B cell (primary cell): ENCODE measurements at regions not wholly inside any gene's neighbourhood (a gene's known extent, or its start where the extent isn't known, plus 50 kb on each side); places are given as distances from the start of the nearest gene placed in this dataset.
"Not testable (repeated sequence)": the region's sequence is repeated elsewhere in the genome, so short reads cannot be mapped to it uniquely, and the experiment has no call there.

Source experiments
- ATAC-seq: fragments of 200-7000 bp; cut with Tn5 transposase; one replicate; pipeline ENCODE4 v1.10.0; 2021; ENCODE audit warnings: low read depth, mild to moderate bottlenecking, moderate number of reproducible peaks, moderate library complexity
- CTCF ChIA-PET: fragments of 350-600 bp; sonication (Branson Sonifier 250); formaldehyde crosslinking; loops from one replicate; lab custom pipeline; 2021; ENCODE audit warnings: antibody characterized with exemption, inconsistent platforms; lab: Charles Lee
- POLR2A ChIA-PET: fragments of 350-600 bp; sonication (Branson Sonifier 250); formaldehyde crosslinking; loops from one replicate; lab custom pipeline; 2021; ENCODE audit warnings: antibody characterized with exemption; lab: Charles Lee
- DNase-seq: peaks from one replicate; pipeline ENCODE4 v3.0.0; 2013
- H2AFZ ChIP-seq: 2 replicates; pipeline ENCODE4 v1.6.1; 2012; ENCODE audit warnings: mild to moderate bottlenecking, low read depth, low read length; ENCODE audit not compliant: insufficient read depth, poor library complexity, severe bottlenecking
- H3K27ac ChIP-seq, 2 donors: 1 replicate in 1 of 2; 2 replicates in 1 of 2; pipeline ENCODE4 v1.5.1; 2012 to 2013; ENCODE audit warnings: low read length in 2 of 2, mild to moderate bottlenecking in 2 of 2, moderate library complexity in 1 of 2
- H3K27me3 ChIP-seq, 4 experiments: fragments of 200-600 bp in 1 of 4; sonication (generic) in 1 of 4; replicated peaks in 1 of 4; 1 replicate in 2 of 4; 2 replicates in 2 of 4; pipeline versions ENCODE4 v1.6.1 to v1.7.0; 2013 to 2016; ENCODE audit warnings: low read length in 3 of 4, mild to moderate bottlenecking in 2 of 4, mixed read lengths in 1 of 4, moderate library complexity in 1 of 4; ENCODE audit not compliant: insufficient read depth in 4 of 4, control insufficient read depth in 3 of 4; ENCODE audit errors: control extremely low read depth in 1 of 4
- H3K36me3 ChIP-seq, 2 experiments: replicated peaks in 1 of 2; 1 replicate in 1 of 2; 2 replicates in 1 of 2; pipeline versions ENCODE4 v1.6.1 to v1.7.1; 2013; ENCODE audit warnings: low read length in 1 of 2; ENCODE audit not compliant: insufficient read depth in 2 of 2, control insufficient read depth in 1 of 2; ENCODE audit errors: control extremely low read depth in 1 of 2, extremely low read depth in 1 of 2
- H3K4me1 ChIP-seq, 2 donors: fragments of 200-600 bp in 1 of 2; sonication (generic) in 1 of 2; 1 replicate in 1 of 2; 2 replicates in 1 of 2; pipeline versions ENCODE4 v1.5.1 to v1.6.1; 2013 to 2017; ENCODE audit warnings: low read length in 2 of 2; ENCODE audit not compliant: control insufficient read depth in 2 of 2, insufficient read depth in 2 of 2
- H3K4me2 ChIP-seq: replicated peaks from 2 replicates; pipeline ENCODE3; 2012; ENCODE audit warnings: mild to moderate bottlenecking, low read depth, low read length; ENCODE audit not compliant: poor library complexity, severe bottlenecking
- H3K4me3 ChIP-seq, 5 experiments: fragments of 200-600 bp in 1 of 5; sonication (generic) in 1 of 5; 1 replicate in 3 of 5; 2 replicates in 2 of 5; pipeline versions ENCODE4 v1.5.1 to v1.7.0; 2011 to 2016; ENCODE audit warnings: low read length in 4 of 5, mild to moderate bottlenecking in 4 of 5, low read depth in 2 of 5, control low read depth in 1 of 5, moderate library complexity in 1 of 5; ENCODE audit not compliant: insufficient read depth in 1 of 5; ENCODE audit errors: control extremely low read depth in 1 of 5, extremely low read depth in 1 of 5
- H3K79me2 ChIP-seq: fragments of 200-600 bp; sonication (generic); one replicate; pipeline ENCODE4 v1.6.0; 2016; ENCODE audit warnings: low read length; ENCODE audit not compliant: control insufficient read depth, insufficient read depth
- H3K9ac ChIP-seq: fragments of 200-600 bp; sonication (generic); 2 replicates; pipeline ENCODE4 v1.6.1; 2017; ENCODE audit warnings: mild to moderate bottlenecking, low read length, moderate library complexity
- H3K9me3 ChIP-seq, 3 donors: one replicate each; pipeline versions ENCODE4 v1.6.1 to v1.7.1; 2013; ENCODE audit warnings: low read length in 2 of 3; ENCODE audit not compliant: control insufficient read depth in 2 of 3, insufficient read depth in 1 of 3; ENCODE audit errors: control extremely low read depth in 1 of 3
- H4K20me1 ChIP-seq: 2 replicates; pipeline ENCODE4 v1.6.0; 2012; ENCODE audit warnings: mild to moderate bottlenecking, low read length; ENCODE audit not compliant: insufficient read depth, control insufficient read depth, poor library complexity, severe bottlenecking
- H3K27ac Mint-ChIP-seq: one replicate; pipeline ENCODE4 v1.8.0; 2021; ENCODE audit warnings: mixed read lengths
- H3K27me3 Mint-ChIP-seq: one replicate; pipeline ENCODE4 v1.8.0; 2021; ENCODE audit warnings: mixed read lengths
- H3K4me1 Mint-ChIP-seq: one replicate; pipeline ENCODE4 v1.8.0; 2021; ENCODE audit warnings: mixed read lengths
- H3K4me3 Mint-ChIP-seq: one replicate; pipeline ENCODE4 v1.8.0; 2021; ENCODE audit warnings: mixed read lengths
- H3K9me3 Mint-ChIP-seq: one replicate; pipeline ENCODE4 v1.8.0; 2022; ENCODE audit warnings: mixed read lengths; ENCODE audit not compliant: insufficient read depth
- EZH2 ChIP-seq: IDR thresholded peaks from 2 replicates; pipeline ENCODE4 v1.6.1; 2012; ENCODE audit warnings: borderline replicate concordance, low read depth, mild to moderate bottlenecking, moderate library complexity, low read length; ENCODE audit not compliant: insufficient read depth, poor library complexity, severe bottlenecking
- WGBS: methylation state at CpG from one replicate; pipeline ENCODE4 v1.1.5; 2013; ENCODE audit warnings: missing lambda C conversion rate; ENCODE audit not compliant: insufficient coverage; 5-methylcytosine and 5-hydroxymethylcytosine counted together
- intact Hi-C: fragments of 100-400 bp; cut with micrococcal nuclease; formaldehyde crosslinking; loops from one replicate; pipeline ENCODE4 v1.10.0; 2022
- TF ChIP-seq, protein P1 (sequence below): fragments of 200-600 bp; IDR thresholded peaks from one replicate; pipeline ENCODE4 v1.8.0; 2022; ENCODE audit warnings: antibody characterized with exemption, mild to moderate bottlenecking

DNA sequence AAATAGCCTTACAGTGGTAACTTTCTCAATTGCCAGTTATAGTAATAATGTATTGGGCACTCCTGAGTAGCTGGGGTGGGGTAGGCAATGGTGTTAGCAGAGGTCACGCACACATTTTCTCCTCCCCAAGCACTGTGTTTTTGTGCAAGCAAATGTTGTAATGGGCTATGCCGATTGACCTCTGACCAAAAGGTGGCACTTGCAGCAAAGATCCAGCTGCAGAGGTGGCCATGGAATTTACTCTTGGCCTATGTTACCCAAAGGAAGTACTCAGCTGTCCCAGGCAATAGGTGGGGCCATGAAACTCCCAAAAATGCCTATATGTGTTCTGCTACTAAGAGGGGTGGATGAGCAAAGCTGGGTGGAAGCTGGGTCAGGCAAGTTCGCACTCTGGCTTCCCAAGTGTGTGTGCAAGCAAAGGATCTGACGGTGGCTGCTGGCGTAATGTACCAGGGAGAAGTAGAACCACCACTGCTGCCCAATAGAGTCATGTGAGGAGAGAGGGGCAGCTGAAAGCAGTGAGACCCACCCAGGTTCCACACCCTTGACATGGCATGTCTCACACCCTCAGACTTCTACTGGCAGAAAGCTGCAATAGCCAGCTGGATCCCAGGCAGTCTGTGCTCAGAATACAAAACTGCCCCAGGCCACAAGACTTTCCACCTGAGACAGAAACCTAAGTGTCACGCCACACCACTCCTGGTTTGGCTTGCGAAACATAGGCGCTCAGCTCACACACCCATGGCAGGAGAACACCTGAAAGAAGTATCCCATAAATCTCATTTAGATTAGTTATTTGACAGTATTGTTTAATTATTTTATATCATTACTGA is 353.3 kb upstream of the EMCN start:
- H3K27me3 ChIP-seq: peaks cover 0 to 3% (median 0%) of the 10 kb centered on the region in 4 experiments
- no peak overlapping the region for H3K27ac Mint-ChIP-seq
- CTCF ChIA-PET: no interaction called here
- H3K4me2 ChIP-seq: no peak overlapping the region
- H2AFZ ChIP-seq: no peak overlapping the region
- H3K27ac ChIP-seq: no peak overlapping the region
- no peak overlapping the region for H3K4me3 Mint-ChIP-seq
- DNase-seq (no peak), ATAC-seq (no peak)
- peaks cover 0 to 4% (median 1%) of the 10 kb centered on the region in 3 donors for H3K9me3 ChIP-seq
- 97% methylated on average over 4 of the region's 8 CpGs for WGBS
- no peak overlapping the region for H3K4me3 ChIP-seq
- H4K20me1 ChIP-seq: no peaks in the 10 kb centered on the region
- no peak overlapping the region for H3K9ac ChIP-seq
- no peaks in the 10 kb centered on the region for H3K4me1 ChIP-seq
- H3K27me3 Mint-ChIP-seq: no peaks in the 10 kb centered on the region
- POLR2A ChIA-PET: no interaction called here
- intact Hi-C loops: no loop called here
- H3K9me3 Mint-ChIP-seq: peaks cover 2% of the 10 kb centered on the region
- no peaks in the 10 kb centered on the region for H3K79me2 ChIP-seq
- H3K36me3 ChIP-seq: no peaks in the 10 kb centered on the region
- H3K4me1 Mint-ChIP-seq: no peaks in the 10 kb centered on the region
- TF ChIP-seq, protein P1, sequence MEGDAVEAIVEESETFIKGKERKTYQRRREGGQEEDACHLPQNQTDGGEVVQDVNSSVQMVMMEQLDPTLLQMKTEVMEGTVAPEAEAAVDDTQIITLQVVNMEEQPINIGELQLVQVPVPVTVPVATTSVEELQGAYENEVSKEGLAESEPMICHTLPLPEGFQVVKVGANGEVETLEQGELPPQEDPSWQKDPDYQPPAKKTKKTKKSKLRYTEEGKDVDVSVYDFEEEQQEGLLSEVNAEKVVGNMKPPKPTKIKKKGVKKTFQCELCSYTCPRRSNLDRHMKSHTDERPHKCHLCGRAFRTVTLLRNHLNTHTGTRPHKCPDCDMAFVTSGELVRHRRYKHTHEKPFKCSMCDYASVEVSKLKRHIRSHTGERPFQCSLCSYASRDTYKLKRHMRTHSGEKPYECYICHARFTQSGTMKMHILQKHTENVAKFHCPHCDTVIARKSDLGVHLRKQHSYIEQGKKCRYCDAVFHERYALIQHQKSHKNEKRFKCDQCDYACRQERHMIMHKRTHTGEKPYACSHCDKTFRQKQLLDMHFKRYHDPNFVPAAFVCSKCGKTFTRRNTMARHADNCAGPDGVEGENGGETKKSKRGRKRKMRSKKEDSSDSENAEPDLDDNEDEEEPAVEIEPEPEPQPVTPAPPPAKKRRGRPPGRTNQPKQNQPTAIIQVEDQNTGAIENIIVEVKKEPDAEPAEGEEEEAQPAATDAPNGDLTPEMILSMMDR: no peak
- TF ChIP-seq EZH2: no peak

DNA sequence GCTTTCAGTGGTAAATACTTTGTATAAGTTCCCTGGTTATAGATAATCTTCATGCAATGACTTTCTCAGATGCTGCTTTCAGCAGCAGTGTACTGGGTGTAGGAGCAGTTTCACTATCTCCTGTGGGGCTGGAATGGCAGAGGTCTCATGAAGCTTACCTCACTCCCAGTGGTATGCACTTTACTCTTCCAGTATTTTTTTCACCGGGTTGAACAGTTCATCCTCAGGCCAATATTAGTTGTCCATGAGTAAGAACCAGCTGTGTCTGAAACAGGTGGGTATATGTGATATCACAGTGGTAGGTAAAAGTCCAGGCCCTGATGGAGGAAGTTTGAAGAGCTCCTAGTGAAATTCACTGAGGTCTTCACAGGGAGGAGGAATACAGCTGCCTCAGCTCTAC is 351.5 kb upstream of the EMCN start:
- Mint-ChIP-seq H3K4me1 (peaks cover 8% of the 10 kb centered on the region), H3K27me3 (no peaks in the 10 kb centered on the region), H3K27ac (no peak overlapping the region), H3K4me3 (no peak overlapping the region), H3K9me3 (peaks cover 2% of the 10 kb centered on the region)
- Histone ChIP-seq H2AFZ (no peak overlapping the region), H3K4me2 (no peak overlapping the region), H3K4me1 (no peaks in the 10 kb centered on the region), H3K4me3 (no peak overlapping the region), H3K27ac (no peak overlapping the region), H3K36me3 (no peaks in the 10 kb centered on the region), H3K79me2 (no peaks in the 10 kb centered on the region), H3K9me3 (peaks cover 0 to 4% (median 1%) of the 10 kb centered on the region in 3 donors), H4K20me1 (no peaks in the 10 kb centered on the region), H3K9ac (no peak overlapping the region), H3K27me3 (peaks cover 0 to 3% (median 0%) of the 10 kb centered on the region in 4 experiments)
- no peak for TF ChIP-seq EZH2
- TF ChIP-seq, protein P1: no peak
- ChIA-PET CTCF (no interaction called here), POLR2A (no interaction called here)
- DNase-seq (no peak), ATAC-seq (no peak)
- intact Hi-C loops: no loop called here
- no CpG with 5 or more reads among the region's 1 CpG for WGBS

GRCh38 chr4:100868281-100868680 is 350.5 kb upstream of the EMCN start:
- H3K27me3 Mint-ChIP-seq, POLR2A ChIA-PET, H2AFZ ChIP-seq, H3K4me3 Mint-ChIP-seq, H3K4me2 ChIP-seq, H3K4me1 ChIP-seq, CTCF ChIA-PET, H4K20me1 ChIP-seq, H3K36me3 ChIP-seq, H3K9me3 Mint-ChIP-seq, ATAC-seq, H3K27ac Mint-ChIP-seq, H3K27ac ChIP-seq, H3K9ac ChIP-seq, intact Hi-C loops, H3K4me1 Mint-ChIP-seq, H3K9me3 ChIP-seq, H3K27me3 ChIP-seq, H3K4me3 ChIP-seq, DNase-seq, H3K79me2 ChIP-seq: not testable (repeated sequence)
- WGBS: 60% methylated on average over 4 of the region's 4 CpGs
